ENCODE measurements at regions not wholly inside any gene's neighbourhood (a gene's known extent, or its start where the extent isn't known, plus 50 kb on each side); places are given as distances from the start of the nearest gene placed in this dataset.

- Histone ChIP-seq H3K4me1 (ENCODE audit: insufficient read depth, low read length) (peaks cover 21% of the 10 kb centered on the region), H3K4me3 (replicated peaks in 1 of 3; ENCODE audit: insufficient read depth in 1 of 3, low read depth in 2 of 3, low read length in 3 of 3) (no peak overlapping the region), H4K20me1 (ENCODE audit: insufficient read depth, low read length) (no peaks in the 10 kb centered on the region), H3K9ac (ENCODE audit: insufficient read depth, low read depth, low read length) (no peak overlapping the region), H3K4me2 (ENCODE audit: low read depth, low read length) (no peak overlapping the region), H3K27me3 (ENCODE audit: control insufficient read depth in 1 of 2, insufficient read depth in 2 of 2, low read length in 2 of 2) (peaks cover 1 to 3% of the 10 kb centered on the region in 2 experiments; a peak in 1 of 5 replicates), H3K9me3 (ENCODE audit: low read length) (no peaks in the 10 kb centered on the region), H3K36me3 (replicated peaks in 1 of 2; ENCODE audit: control insufficient read depth in 1 of 2, insufficient read depth in 2 of 2, low read length in 2 of 2) (no peaks in the 10 kb centered on the region), H3K79me2 (ENCODE audit: insufficient read depth, low read length) (no peaks in the 10 kb centered on the region), H3K27ac (ENCODE audit: extremely low read length, insufficient read depth, low read length) (no peak overlapping the region), H2AFZ (ENCODE audit: low read length) (no peak overlapping the region)
- ChIA-PET CTCF (ENCODE audit: low intra/inter-chr PET ratio, low total read pairs) (no interaction called here), POLR2A (no interaction called here)
- DNase-seq (ENCODE audit: low spot score) (no peak), FAIRE-seq (no peak), ATAC-seq (no peak)
- 53% methylated on average over 5 of the region's 5 CpGs for WGBS (ENCODE audit: low lambda C conversion rate)
- intact Hi-C loops (cut with micrococcal nuclease; ENCODE audit: unreplicated experiment) (no loop called here), in situ Hi-C loops (cut with HindIII; ENCODE audit: extremely low pct_ligation_motif_present, low pct_unique_long_range_greater_than_20kb) (no loop called here)
- BruUV-seq (replicated peaks), result no TSS peak
- TF ChIP-seq JDP2 (CRISPR knock-in tag; IDR thresholded peaks at IDR 0.05; ENCODE audit: borderline replicate concordance) (no peak), HIC2 (CRISPR knock-in tag; IDR thresholded peaks at IDR 0.05; ENCODE audit: low read depth) (no peak), HOMEZ (CRISPR knock-in tag; IDR thresholded peaks at IDR 0.05; ENCODE audit: low read depth) (no peak), ZNF512 (CRISPR knock-in tag; IDR thresholded peaks at IDR 0.05) (no peak), ZNF710 (CRISPR knock-in tag; IDR thresholded peaks at IDR 0.05; ENCODE audit: borderline replicate concordance) (no peak), MXD4 (CRISPR knock-in tag; IDR thresholded peaks at IDR 0.05) (no peak), SP5 (CRISPR knock-in tag; IDR thresholded peaks at IDR 0.05; ENCODE audit: borderline replicate concordance, low read depth) (no peak), DZIP1 (CRISPR knock-in tag; IDR thresholded peaks at IDR 0.05) (no peak), YY1 (IDR thresholded peaks at IDR 0.05; ENCODE audit: insufficient read depth, insufficient replicate concordance, low read depth, low read length) (no peak)
Observed at GRCh38 chr12:46956451-46957035, 122.9 kb upstream of the PCED1B start.

Measured in HepG2 (cell line).